GM12878 (cell line): ENCODE measurements at regions not wholly inside any gene's neighbourhood (a gene's known extent, or its start where the extent isn't known, plus 50 kb on each side); places are given as distances from the start of the nearest gene placed in this dataset.

Experiments used
- CEBPB ChIP-seq, 2 experiments: fragments of 150-350 bp in 1 of 2; IDR thresholded peaks; 2 replicates each; pipeline ENCODE4 v1.6.1; 2012 to 2014; ENCODE audit warnings: low read depth in 2 of 2, low read length in 2 of 2, borderline replicate concordance in 1 of 2, inconsistent platforms in 1 of 2
- EP300 ChIP-seq, 2 experiments: fragments of 150-350 bp in 1 of 2; IDR thresholded peaks; 2 replicates each; pipeline ENCODE4 v1.6.1; 2011 to 2012; ENCODE audit warnings: low read depth in 2 of 2, low read length in 2 of 2, borderline replicate concordance in 1 of 2, improper control_type of control experiment in 1 of 2, inconsistent platforms in 1 of 2; ENCODE audit not compliant: control insufficient read depth in 1 of 2
- EZH2 ChIP-seq: IDR thresholded peaks from 2 replicates; pipeline ENCODE4 v1.6.1; 2012; ENCODE audit warnings: low read depth, mild to moderate bottlenecking, control low read depth, inconsistent platforms, low read length, borderline replicate concordance; ENCODE audit not compliant: control insufficient read depth
- FOXK2 ChIP-seq: fragments of 450-650 bp; IDR thresholded peaks from 2 replicates; pipeline ENCODE4 v1.6.1; 2017; ENCODE audit warnings: mild to moderate bottlenecking, moderate library complexity
- MAX ChIP-seq: IDR thresholded peaks from 2 replicates; pipeline ENCODE4 v1.6.1; 2012; ENCODE audit warnings: low read depth, low read length, improper control_type of control experiment
- NR2C2 ChIP-seq: IDR thresholded peaks from 2 replicates; pipeline ENCODE4 v1.6.1; 2011; ENCODE audit warnings: borderline replicate concordance, low read depth; ENCODE audit not compliant: control insufficient read depth, insufficient read length
- POLR2A ChIP-seq: IDR thresholded peaks from 2 replicates; pipeline ENCODE4 v1.6.1; 2011; ENCODE audit warnings: low read depth, mild to moderate bottlenecking, low read length
- TAF1 ChIP-seq: IDR thresholded peaks from 2 replicates; pipeline ENCODE4 v1.6.1; 2011; ENCODE audit warnings: mild to moderate bottlenecking, low read depth, low read length, borderline replicate concordance
- TCF12 ChIP-seq: IDR thresholded peaks from 2 replicates; pipeline ENCODE4 v1.6.1; 2011; ENCODE audit warnings: low read depth, mild to moderate bottlenecking, low read length
- TF ChIP-seq, protein P1 (sequence below), 3 experiments: IDR thresholded peaks in 2 of 3; conservative IDR thresholded peaks in 1 of 3; 2 replicates each; pipeline ENCODE4 v1.5.1; 2011; ENCODE audit warnings: low read depth in 3 of 3, low read length in 3 of 3, mild to moderate bottlenecking in 3 of 3, control low read depth in 2 of 3, moderate library complexity in 2 of 3, inconsistent platforms in 1 of 3, mixed read lengths in 1 of 3; ENCODE audit not compliant: control insufficient read depth in 2 of 3, insufficient read depth in 1 of 3; ENCODE audit errors: extremely low read depth in 1 of 3
- TF ChIP-seq, protein P2 (sequence below): fragments of 450-650 bp; IDR thresholded peaks from 2 replicates; pipeline ENCODE4 v1.6.1; 2017; ENCODE audit warnings: mild to moderate bottlenecking

GRCh38 chr5:61732369-61732768 lies 400.3 kb downstream of the ZSWIM6 start:
- TF ChIP-seq TAF1 (no peak), MAX (no peak), FOXK2 (no peak), POLR2A (no peak), NR2C2 (no peak), TCF12 (no peak), CEBPB (IDR thresholded peaks at IDR 0.05; ENCODE audit: borderline replicate concordance in 1 of 2, low read depth in 2 of 2, low read length in 2 of 2) (no peak), EP300 (IDR thresholded peaks at IDR 0.05; ENCODE audit: borderline replicate concordance in 1 of 2, control insufficient read depth in 1 of 2, low read depth in 2 of 2, low read length in 2 of 2) (no peak), EZH2 (no peak)
- TF ChIP-seq, protein P1, sequence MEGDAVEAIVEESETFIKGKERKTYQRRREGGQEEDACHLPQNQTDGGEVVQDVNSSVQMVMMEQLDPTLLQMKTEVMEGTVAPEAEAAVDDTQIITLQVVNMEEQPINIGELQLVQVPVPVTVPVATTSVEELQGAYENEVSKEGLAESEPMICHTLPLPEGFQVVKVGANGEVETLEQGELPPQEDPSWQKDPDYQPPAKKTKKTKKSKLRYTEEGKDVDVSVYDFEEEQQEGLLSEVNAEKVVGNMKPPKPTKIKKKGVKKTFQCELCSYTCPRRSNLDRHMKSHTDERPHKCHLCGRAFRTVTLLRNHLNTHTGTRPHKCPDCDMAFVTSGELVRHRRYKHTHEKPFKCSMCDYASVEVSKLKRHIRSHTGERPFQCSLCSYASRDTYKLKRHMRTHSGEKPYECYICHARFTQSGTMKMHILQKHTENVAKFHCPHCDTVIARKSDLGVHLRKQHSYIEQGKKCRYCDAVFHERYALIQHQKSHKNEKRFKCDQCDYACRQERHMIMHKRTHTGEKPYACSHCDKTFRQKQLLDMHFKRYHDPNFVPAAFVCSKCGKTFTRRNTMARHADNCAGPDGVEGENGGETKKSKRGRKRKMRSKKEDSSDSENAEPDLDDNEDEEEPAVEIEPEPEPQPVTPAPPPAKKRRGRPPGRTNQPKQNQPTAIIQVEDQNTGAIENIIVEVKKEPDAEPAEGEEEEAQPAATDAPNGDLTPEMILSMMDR (IDR thresholded peaks at IDR 0.05 in 2 of 3, conservative IDR thresholded peaks at IDR 0.05 in 1 of 3; ENCODE audit: control insufficient read depth in 2 of 3, extremely low read depth in 1 of 3, insufficient read depth in 1 of 3, low read depth in 3 of 3, low read length in 3 of 3) = no peak
- TF ChIP-seq, protein P2, sequence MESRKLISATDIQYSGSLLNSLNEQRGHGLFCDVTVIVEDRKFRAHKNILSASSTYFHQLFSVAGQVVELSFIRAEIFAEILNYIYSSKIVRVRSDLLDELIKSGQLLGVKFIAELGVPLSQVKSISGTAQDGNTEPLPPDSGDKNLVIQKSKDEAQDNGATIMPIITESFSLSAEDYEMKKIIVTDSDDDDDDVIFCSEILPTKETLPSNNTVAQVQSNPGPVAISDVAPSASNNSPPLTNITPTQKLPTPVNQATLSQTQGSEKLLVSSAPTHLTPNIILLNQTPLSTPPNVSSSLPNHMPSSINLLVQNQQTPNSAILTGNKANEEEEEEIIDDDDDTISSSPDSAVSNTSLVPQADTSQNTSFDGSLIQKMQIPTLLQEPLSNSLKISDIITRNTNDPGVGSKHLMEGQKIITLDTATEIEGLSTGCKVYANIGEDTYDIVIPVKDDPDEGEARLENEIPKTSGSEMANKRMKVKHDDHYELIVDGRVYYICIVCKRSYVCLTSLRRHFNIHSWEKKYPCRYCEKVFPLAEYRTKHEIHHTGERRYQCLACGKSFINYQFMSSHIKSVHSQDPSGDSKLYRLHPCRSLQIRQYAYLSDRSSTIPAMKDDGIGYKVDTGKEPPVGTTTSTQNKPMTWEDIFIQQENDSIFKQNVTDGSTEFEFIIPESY = no peak
